HEK293 (cell line): ENCODE measurements at regions not wholly inside any gene's neighbourhood (a gene's known extent, or its start where the extent isn't known, plus 50 kb on each side); places are given as distances from the start of the nearest gene placed in this dataset.
A peak's percentile ranks its signal among the peaks of the same experiment; 100 is the strongest.

Experiments used
- CTCF ChIA-PET: fragments of 350-600 bp; formaldehyde crosslinking; extraction: SDS; loops from one replicate; lab custom pipeline; 2021; ENCODE audit warnings: antibody characterized with exemption; lab: Yijun Ruan, JAX
- POLR2A ChIA-PET: fragments of 300-600 bp; formaldehyde crosslinking; extraction: SDS; loops from one replicate; lab custom pipeline; 2020; ENCODE audit warnings: antibody characterized with exemption, inconsistent platforms; lab: Yijun Ruan, JAX
- H3K27ac ChIP-seq: fragments of 200-500 bp; sonication (Bioruptor generic); 2 replicates; pipeline ENCODE4 v1.5.1; 2014; ENCODE audit warnings: low read depth, low read length, control low read depth, inconsistent platforms; ENCODE audit errors: extremely low read depth
- H3K36me3 ChIP-seq, 2 experiments: fragments of 200-500 bp in 1 of 2; sonication (Bioruptor generic) in 1 of 2; 1 replicate in 1 of 2; 2 replicates in 1 of 2; pipeline ENCODE4 v1.5.1; 2014 to 2017; ENCODE audit warnings: inconsistent platforms in 2 of 2, low read length in 2 of 2; ENCODE audit not compliant: control insufficient read depth in 2 of 2, insufficient read depth in 1 of 2
- H3K4me1 ChIP-seq: fragments of 200-500 bp; sonication (Bioruptor generic); 2 replicates; pipeline ENCODE4 v1.5.1; 2014; ENCODE audit warnings: mild to moderate bottlenecking, low read length, inconsistent platforms; ENCODE audit not compliant: control insufficient read depth, insufficient read depth
- H3K4me3 ChIP-seq: 2 replicates; pipeline ENCODE4 v1.5.1; 2011; ENCODE audit warnings: low read depth, mild to moderate bottlenecking, control low read depth, low read length, moderate library complexity
- H3K9me3 ChIP-seq: fragments of 200-500 bp; sonication (Bioruptor generic); 2 replicates; pipeline ENCODE4 v1.5.1; 2014; ENCODE audit warnings: low read depth, low read length, inconsistent platforms; ENCODE audit not compliant: control insufficient read depth, insufficient read depth
- ATF2 ChIP-seq: fragments of 450-650 bp; formaldehyde crosslinking; IDR thresholded peaks from 2 replicates; pipeline ENCODE4 v1.5.1; 2016; ENCODE audit warnings: missing biosample characterization, missing genetic modification characterization, low read depth
- GLI2 ChIP-seq: fragments of 450-650 bp; formaldehyde crosslinking; IDR thresholded peaks from 2 replicates; pipeline ENCODE4; 2017; ENCODE audit warnings: missing biosample characterization, missing genetic modification characterization, low read depth, borderline replicate concordance
- GLIS1 ChIP-seq: fragments of 450-650 bp; formaldehyde crosslinking; IDR thresholded peaks from 2 replicates; pipeline ENCODE4 v1.5.1; 2016; ENCODE audit warnings: missing biosample characterization, missing genetic modification characterization
- SP2 ChIP-seq: fragments of 450-650 bp; formaldehyde crosslinking; IDR thresholded peaks from 2 replicates; pipeline ENCODE4 v1.5.1; 2016; ENCODE audit warnings: missing biosample characterization, missing genetic modification characterization
- ZBTB17 ChIP-seq: fragments of 450-650 bp; formaldehyde crosslinking; IDR thresholded peaks from 2 replicates; pipeline ENCODE4 v1.5.1; 2016; ENCODE audit warnings: missing biosample characterization, missing genetic modification characterization
- ZBTB48 ChIP-seq: fragments of 450-650 bp; formaldehyde crosslinking; IDR thresholded peaks from 2 replicates; pipeline ENCODE4 v1.5.1; 2016; ENCODE audit warnings: missing biosample characterization, missing genetic modification characterization
- ZNF155 ChIP-seq: fragments of 450-650 bp; formaldehyde crosslinking; IDR thresholded peaks from 2 replicates; pipeline ENCODE4 v1.5.1; 2016; ENCODE audit warnings: missing biosample characterization, missing genetic modification characterization
- ZNF157 ChIP-seq: fragments of 450-650 bp; formaldehyde crosslinking; IDR thresholded peaks from 2 replicates; pipeline ENCODE4 v1.5.1; 2016; ENCODE audit warnings: missing biosample characterization, missing genetic modification characterization
- ZNF2 ChIP-seq: fragments of 450-650 bp; formaldehyde crosslinking; IDR thresholded peaks from 2 replicates; pipeline ENCODE4 v1.5.1; 2016; ENCODE audit warnings: missing biosample characterization, missing genetic modification characterization
- ZNF292 ChIP-seq: fragments of 450-650 bp; formaldehyde crosslinking; IDR thresholded peaks from 2 replicates; pipeline ENCODE4 v1.5.1; 2016; ENCODE audit warnings: low read depth, missing biosample characterization, missing genetic modification characterization, borderline replicate concordance
- ZNF404 ChIP-seq: fragments of 450-650 bp; formaldehyde crosslinking; IDR thresholded peaks from 2 replicates; pipeline ENCODE4 v1.5.1; 2017; ENCODE audit warnings: missing biosample characterization, missing genetic modification characterization
- ZNF416 ChIP-seq: fragments of 450-650 bp; formaldehyde crosslinking; IDR thresholded peaks from 2 replicates; pipeline ENCODE4 v1.5.1; 2016; ENCODE audit warnings: missing biosample characterization, missing genetic modification characterization
- ZNF544 ChIP-seq: fragments of 450-650 bp; formaldehyde crosslinking; IDR thresholded peaks from 2 replicates; pipeline ENCODE4 v1.5.0; 2017; ENCODE audit warnings: missing biosample characterization, missing genetic modification characterization
- ZNF596 ChIP-seq: fragments of 450-650 bp; IDR thresholded peaks from 2 replicates; pipeline ENCODE4 v1.5.0; 2018; ENCODE audit warnings: missing biosample characterization, mild to moderate bottlenecking, missing genetic modification characterization, moderate library complexity
- ZNF621 ChIP-seq: fragments of 450-650 bp; formaldehyde crosslinking; IDR thresholded peaks from 2 replicates; pipeline ENCODE4 v1.5.1; 2017; ENCODE audit warnings: missing biosample characterization, missing genetic modification characterization
- ZNF654 ChIP-seq: fragments of 450-650 bp; formaldehyde crosslinking; IDR thresholded peaks from 2 replicates; pipeline ENCODE4 v1.5.1; 2016; ENCODE audit warnings: low read depth, missing biosample characterization, missing genetic modification characterization
- ZNF837 ChIP-seq: fragments of 450-650 bp; formaldehyde crosslinking; IDR thresholded peaks from 2 replicates; pipeline ENCODE4 v1.5.1; 2016; ENCODE audit warnings: missing biosample characterization, missing genetic modification characterization
- ZSCAN16 ChIP-seq: fragments of 450-650 bp; formaldehyde crosslinking; IDR thresholded peaks from 2 replicates; pipeline ENCODE4 v1.5.1; 2016; ENCODE audit warnings: missing biosample characterization, missing genetic modification characterization
- TF ChIP-seq, protein P1 (sequence below): fragments of 450-650 bp; formaldehyde crosslinking; IDR thresholded peaks from 2 replicates; pipeline ENCODE4 v1.5.1; 2016; ENCODE audit warnings: missing biosample characterization, missing genetic modification characterization
- TF ChIP-seq, protein P2 (sequence below): fragments of 450-650 bp; formaldehyde crosslinking; IDR thresholded peaks from 2 replicates; pipeline ENCODE4 v1.5.1; 2016; ENCODE audit warnings: missing biosample characterization, missing genetic modification characterization
- TF ChIP-seq, protein P3 (sequence below): fragments of 450-650 bp; formaldehyde crosslinking; conservative IDR thresholded peaks from 2 replicates; pipeline ENCODE4 v1.5.1; 2016; ENCODE audit warnings: low read depth, missing biosample characterization, missing genetic modification characterization
- TF ChIP-seq, protein P4 (sequence below): fragments of 450-650 bp; formaldehyde crosslinking; IDR thresholded peaks from 2 replicates; pipeline ENCODE4 v1.5.1; 2016; ENCODE audit warnings: missing biosample characterization, missing genetic modification characterization

DNA sequence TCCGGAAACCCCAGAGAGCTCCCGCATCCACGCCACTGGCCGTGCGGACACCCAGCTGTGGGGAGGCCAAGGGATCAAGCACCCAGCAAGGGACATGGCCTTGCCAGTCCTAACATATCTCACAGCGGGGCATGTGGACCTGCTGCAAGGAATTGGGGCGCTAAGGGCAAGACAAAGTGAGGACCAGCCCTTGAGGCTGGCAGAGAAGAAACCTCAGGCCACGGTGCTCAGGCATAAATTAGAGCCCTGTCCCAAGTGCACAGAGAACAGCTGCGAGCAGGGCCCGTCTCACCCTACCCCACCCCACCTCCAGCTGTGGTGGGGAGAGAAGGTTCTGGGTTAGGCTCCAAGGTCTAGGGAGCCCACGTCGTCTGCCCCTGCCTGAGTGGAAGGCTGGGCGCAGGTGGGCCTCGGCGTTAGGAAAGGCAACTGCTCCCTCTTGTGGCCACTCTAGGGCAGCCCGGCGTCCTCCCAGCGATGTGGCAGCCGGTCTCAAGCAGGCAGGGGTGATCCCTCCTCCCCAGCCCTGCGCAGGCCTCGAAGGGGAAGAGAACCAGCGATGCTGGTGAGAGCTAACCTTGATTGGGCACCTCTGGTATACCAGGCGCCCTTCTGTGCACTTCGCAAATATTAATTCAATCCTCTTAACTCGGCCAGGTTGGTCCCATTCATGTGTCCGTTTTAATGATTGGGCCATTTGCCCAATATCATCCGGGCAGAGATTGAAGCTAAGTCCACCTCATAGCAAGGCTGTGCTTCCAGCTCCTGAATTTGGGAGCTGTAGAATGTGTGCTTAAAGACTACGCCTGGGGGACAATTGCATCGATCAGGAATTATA is 235.8 kb downstream of the NFATC2 start (continued):
- TF ChIP-seq, protein P1, sequence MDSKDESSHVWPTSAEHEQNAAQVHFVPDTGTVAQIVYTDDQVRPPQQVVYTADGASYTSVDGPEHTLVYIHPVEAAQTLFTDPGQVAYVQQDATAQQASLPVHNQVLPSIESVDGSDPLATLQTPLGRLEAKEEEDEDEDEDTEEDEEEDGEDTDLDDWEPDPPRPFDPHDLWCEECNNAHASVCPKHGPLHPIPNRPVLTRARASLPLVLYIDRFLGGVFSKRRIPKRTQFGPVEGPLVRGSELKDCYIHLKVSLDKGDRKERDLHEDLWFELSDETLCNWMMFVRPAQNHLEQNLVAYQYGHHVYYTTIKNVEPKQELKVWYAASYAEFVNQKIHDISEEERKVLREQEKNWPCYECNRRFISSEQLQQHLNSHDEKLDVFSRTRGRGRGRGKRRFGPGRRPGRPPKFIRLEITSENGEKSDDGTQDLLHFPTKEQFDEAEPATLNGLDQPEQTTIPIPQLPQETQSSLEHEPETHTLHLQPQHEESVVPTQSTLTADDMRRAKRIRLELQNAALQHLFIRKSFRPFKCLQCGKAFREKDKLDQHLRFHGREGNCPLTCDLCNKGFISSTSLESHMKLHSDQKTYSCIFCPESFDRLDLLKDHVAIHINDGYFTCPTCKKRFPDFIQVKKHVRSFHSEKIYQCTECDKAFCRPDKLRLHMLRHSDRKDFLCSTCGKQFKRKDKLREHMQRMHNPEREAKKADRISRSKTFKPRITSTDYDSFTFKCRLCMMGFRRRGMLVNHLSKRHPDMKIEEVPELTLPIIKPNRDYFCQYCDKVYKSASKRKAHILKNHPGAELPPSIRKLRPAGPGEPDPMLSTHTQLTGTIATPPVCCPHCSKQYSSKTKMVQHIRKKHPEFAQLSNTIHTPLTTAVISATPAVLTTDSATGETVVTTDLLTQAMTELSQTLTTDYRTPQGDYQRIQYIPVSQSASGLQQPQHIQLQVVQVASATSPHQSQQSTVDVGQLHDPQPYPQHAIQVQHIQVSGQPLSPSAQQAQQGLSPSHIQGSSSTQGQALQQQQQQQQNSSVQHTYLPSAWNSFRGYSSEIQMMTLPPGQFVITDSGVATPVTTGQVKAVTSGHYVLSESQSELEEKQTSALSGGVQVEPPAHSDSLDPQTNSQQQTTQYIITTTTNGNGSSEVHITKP (tag by site-specific recombination), result 0 out of 2 replicates have a peak, but pooled peaks have one; percentile 29
- peak; percentile 65 for TF ChIP-seq ZBTB17 (tag by site-specific recombination)
- TF ChIP-seq, protein P2, sequence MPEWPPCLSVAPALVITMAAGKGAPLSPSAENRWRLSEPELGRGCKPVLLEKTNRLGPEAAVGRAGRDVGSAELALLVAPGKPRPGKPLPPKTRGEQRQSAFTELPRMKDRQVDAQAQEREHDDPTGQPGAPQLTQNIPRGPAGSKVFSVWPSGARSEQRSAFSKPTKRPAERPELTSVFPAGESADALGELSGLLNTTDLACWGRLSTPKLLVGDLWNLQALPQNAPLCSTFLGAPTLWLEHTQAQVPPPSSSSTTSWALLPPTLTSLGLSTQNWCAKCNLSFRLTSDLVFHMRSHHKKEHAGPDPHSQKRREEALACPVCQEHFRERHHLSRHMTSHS, result no peak
- peak; percentile 96 for TF ChIP-seq ZNF654 (tag by site-specific recombination)

DNA sequence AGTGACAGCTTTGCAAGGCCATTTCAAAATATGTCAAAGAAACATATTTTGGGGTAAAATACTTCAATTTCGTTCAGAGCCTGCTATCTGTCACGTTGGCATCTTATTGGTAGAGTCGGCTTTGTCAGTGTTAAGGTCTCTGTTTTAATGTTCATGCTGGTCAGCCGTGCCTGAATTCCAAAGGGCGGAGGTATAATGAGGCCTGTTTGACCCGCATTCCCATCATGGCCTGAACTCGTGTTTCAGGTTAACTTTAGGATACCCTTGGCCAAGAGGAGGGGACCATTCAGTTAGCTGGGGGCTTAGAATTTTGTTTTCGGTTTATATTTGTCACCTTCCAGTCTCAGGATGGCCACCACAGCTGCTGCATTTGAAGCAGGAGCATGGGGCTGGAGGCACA is 236.4 kb downstream of the NFATC2 start:
- POLR2A ChIA-PET, result interaction anchor here (1.1 kb wide), 1 partner anchor 291 kb away, joined by 8 read pairs; no protein-coding TSS in a partner anchor
- no peaks in the 10 kb centered on the region for H3K9me3 ChIP-seq
- CTCF ChIA-PET, result interaction anchor here (0.6 to 8.4 kb wide), 15 partner anchors 11 to 511 kb away, joined by 3 to 243 read pairs (median 7); partner anchors contain the start of gene BCAS4
- no peaks in the 10 kb centered on the region for H3K4me1 ChIP-seq
- H3K27ac ChIP-seq, result no peak overlapping the region
- H3K4me3 ChIP-seq, result no peak overlapping the region
- H3K36me3 ChIP-seq, result no peaks in the 10 kb centered on the region
- TF ChIP-seq ZNF837, result no peak
- no peak for TF ChIP-seq ZNF544 (tag by site-specific recombination)
- TF ChIP-seq ZNF155, result no peak
- TF ChIP-seq ZBTB48 (tag by site-specific recombination), result no peak
- no peak for TF ChIP-seq ZNF596 (tag by site-specific recombination)
- TF ChIP-seq, protein P3, sequence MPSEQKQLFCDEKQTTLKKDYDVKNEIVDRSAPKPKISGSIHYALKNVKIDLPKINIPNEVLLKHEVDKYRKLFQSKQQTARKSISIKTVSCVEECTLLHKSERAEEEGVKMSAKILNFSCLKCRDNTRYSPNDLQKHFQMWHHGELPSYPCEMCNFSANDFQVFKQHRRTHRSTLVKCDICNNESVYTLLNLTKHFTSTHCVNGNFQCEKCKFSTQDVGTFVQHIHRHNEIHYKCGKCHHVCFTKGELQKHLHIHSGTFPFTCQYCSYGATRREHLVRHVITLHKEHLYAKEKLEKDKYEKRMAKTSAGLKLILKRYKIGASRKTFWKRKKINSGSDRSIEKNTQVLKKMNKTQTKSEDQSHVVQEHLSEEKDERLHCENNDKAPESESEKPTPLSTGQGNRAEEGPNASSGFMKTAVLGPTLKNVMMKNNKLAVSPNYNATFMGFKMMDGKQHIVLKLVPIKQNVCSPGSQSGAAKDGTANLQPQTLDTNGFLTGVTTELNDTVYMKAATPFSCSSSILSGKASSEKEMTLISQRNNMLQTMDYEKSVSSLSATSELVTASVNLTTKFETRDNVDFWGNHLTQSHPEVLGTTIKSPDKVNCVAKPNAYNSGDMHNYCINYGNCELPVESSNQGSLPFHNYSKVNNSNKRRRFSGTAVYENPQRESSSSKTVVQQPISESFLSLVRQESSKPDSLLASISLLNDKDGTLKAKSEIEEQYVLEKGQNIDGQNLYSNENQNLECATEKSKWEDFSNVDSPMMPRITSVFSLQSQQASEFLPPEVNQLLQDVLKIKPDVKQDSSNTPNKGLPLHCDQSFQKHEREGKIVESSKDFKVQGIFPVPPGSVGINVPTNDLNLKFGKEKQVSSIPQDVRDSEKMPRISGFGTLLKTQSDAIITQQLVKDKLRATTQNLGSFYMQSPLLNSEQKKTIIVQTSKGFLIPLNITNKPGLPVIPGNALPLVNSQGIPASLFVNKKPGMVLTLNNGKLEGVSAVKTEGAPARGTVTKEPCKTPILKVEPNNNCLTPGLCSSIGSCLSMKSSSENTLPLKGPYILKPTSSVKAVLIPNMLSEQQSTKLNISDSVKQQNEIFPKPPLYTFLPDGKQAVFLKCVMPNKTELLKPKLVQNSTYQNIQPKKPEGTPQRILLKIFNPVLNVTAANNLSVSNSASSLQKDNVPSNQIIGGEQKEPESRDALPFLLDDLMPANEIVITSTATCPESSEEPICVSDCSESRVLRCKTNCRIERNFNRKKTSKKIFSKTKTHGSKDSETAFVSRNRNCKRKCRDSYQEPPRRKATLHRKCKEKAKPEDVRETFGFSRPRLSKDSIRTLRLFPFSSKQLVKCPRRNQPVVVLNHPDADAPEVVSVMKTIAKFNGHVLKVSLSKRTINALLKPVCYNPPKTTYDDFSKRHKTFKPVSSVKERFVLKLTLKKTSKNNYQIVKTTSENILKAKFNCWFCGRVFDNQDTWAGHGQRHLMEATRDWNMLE, result no peak
- no peak for TF ChIP-seq ZSCAN16 (tag by site-specific recombination)
- TF ChIP-seq GLIS1 (tag by site-specific recombination), result no peak
- no peak for TF ChIP-seq GLI2
- TF ChIP-seq ZNF621 (tag by site-specific recombination), result no peak
- no peak for TF ChIP-seq ATF2 (tag by site-specific recombination)
- TF ChIP-seq ZNF404 (tag by site-specific recombination), result no peak
- no peak for TF ChIP-seq ZNF2 (tag by site-specific recombination)
- no peak for TF ChIP-seq ZNF157 (tag by site-specific recombination)
- TF ChIP-seq, protein P4, sequence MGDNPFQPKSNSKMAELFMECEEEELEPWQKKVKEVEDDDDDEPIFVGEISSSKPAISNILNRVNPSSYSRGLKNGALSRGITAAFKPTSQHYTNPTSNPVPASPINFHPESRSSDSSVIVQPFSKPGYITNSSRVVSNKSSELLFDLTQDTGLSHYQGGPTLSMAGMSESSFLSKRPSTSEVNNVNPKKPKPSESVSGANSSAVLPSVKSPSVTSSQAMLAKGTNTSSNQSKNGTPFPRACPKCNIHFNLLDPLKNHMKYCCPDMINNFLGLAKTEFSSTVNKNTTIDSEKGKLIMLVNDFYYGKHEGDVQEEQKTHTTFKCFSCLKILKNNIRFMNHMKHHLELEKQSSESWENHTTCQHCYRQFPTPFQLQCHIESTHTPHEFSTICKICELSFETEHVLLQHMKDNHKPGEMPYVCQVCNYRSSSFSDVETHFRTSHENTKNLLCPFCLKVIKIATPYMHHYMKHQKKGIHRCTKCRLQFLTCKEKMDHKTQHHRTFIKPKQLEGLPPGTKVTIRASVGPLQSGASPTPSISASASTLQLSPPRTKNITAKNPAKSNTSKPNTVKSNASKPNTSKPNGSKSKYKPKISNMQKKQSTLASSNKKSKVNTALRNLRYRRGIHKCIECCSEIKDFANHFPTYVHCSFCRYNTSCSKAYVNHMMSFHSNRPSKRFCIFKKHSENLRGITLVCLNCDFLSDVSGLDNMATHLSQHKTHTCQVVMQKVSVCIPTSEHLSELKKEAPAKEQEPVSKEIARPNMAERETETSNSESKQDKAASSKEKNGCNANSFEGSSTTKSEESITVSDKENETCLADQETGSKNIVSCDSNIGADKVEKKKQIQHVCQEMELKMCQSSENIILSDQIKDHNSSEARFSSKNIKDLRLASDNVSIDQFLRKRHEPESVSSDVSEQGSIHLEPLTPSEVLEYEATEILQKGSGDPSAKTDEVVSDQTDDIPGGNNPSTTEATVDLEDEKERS (tag by site-specific recombination), result no peak
- no peak for TF ChIP-seq ZNF292 (tag by site-specific recombination)
- no peak for TF ChIP-seq SP2
- TF ChIP-seq ZNF416, result no peak
